SK-N-SH (cell line): ENCODE measurements at regions not wholly inside any gene's neighbourhood (a gene's known extent, or its start where the extent isn't known, plus 50 kb on each side); places are given as distances from the start of the nearest gene placed in this dataset.

Source experiments
- CTCF ChIA-PET: fragments of 300-600, 350-600 bp; formaldehyde crosslinking; extraction: SDS; loops from one replicate; lab custom pipeline; 2021; lab: Yijun Ruan, JAX
- POLR2A ChIA-PET: fragments of 350-600 bp; sonication (Branson Sonifier 250); formaldehyde crosslinking; extraction: SDS; loops from one replicate; lab custom pipeline; 2020; ENCODE audit warnings: antibody characterized with exemption, inconsistent platforms; lab: Yijun Ruan, JAX
- DNase-seq: peaks from one replicate; pipeline ENCODE4 v3.0.0; 2012
- H2AFZ ChIP-seq: fragments of 200-600 bp; sonication (generic); 2 replicates; pipeline ENCODE4 v1.8.1; 2016; ENCODE audit warnings: antibody characterized with exemption, mild to moderate bottlenecking, low read depth
- H3F3A ChIP-seq: fragments of 200-600 bp; sonication (generic); replicated peaks from 2 replicates; pipeline ENCODE3; 2016; ENCODE audit warnings: antibody characterized with exemption, mild to moderate bottlenecking; ENCODE audit not compliant: insufficient read depth
- H3K27ac ChIP-seq, 2 experiments: fragments of 200-500 bp in 1 of 2; fragments of 200-600 bp in 1 of 2; sonication (Bioruptor generic) in 1 of 2; sonication (generic), shearing (Covaris generic) in 1 of 2; 2 replicates each; pipeline versions ENCODE4 v1.5.1 to v1.6.1; 2014 to 2016; ENCODE audit warnings: low read depth in 2 of 2, inconsistent platforms in 1 of 2, low read length in 1 of 2, mild to moderate bottlenecking in 1 of 2, mixed read lengths in 1 of 2
- H3K27me3 ChIP-seq: fragments of 200-600 bp; sonication (generic), shearing (Covaris generic); 2 replicates; pipeline ENCODE4 v1.6.1; 2016; ENCODE audit warnings: mixed run types; ENCODE audit not compliant: insufficient read depth
- H3K36me3 ChIP-seq, 2 experiments: fragments of 200-500 bp in 1 of 2; fragments of 200-600 bp in 1 of 2; sonication (Bioruptor generic) in 1 of 2; sonication (generic) in 1 of 2; replicated peaks in 1 of 2; 2 replicates each; pipeline versions ENCODE3 to v1.5.1; 2014 to 2016; ENCODE audit warnings: low read length in 1 of 2, mild to moderate bottlenecking in 1 of 2; ENCODE audit not compliant: insufficient read depth in 2 of 2, control insufficient read depth in 1 of 2
- H3K4me1 ChIP-seq, 2 experiments: fragments of 200-500 bp in 1 of 2; fragments of 200-600 bp in 1 of 2; sonication (Bioruptor generic) in 1 of 2; sonication (generic), shearing (Covaris generic) in 1 of 2; 2 replicates each; pipeline versions ENCODE4 v1.5.1 to v1.6.1; 2014 to 2016; ENCODE audit warnings: low read depth in 1 of 2, low read length in 1 of 2, mixed run types in 1 of 2; ENCODE audit not compliant: insufficient read depth in 2 of 2, control insufficient read depth in 1 of 2
- H3K4me2 ChIP-seq: fragments of 200-600 bp; sonication (generic), shearing (Covaris generic); 2 replicates; pipeline ENCODE4 v1.6.1; 2017; ENCODE audit warnings: mixed run types
- H3K4me3 ChIP-seq, 2 experiments: fragments of 200-500 bp in 1 of 2; fragments of 200-600 bp in 1 of 2; sonication (Bioruptor generic) in 1 of 2; sonication (generic), shearing (Covaris generic) in 1 of 2; 2 replicates each; pipeline versions ENCODE4 v1.5.1 to v1.8.1; 2014 to 2016; ENCODE audit warnings: low read depth in 2 of 2, inconsistent platforms in 1 of 2, low read length in 1 of 2, mild to moderate bottlenecking in 1 of 2, mixed read lengths in 1 of 2, moderate library complexity in 1 of 2
- H3K79me2 ChIP-seq: fragments of 200-600 bp; sonication (generic); 2 replicates; pipeline ENCODE4 v1.8.1; 2017; ENCODE audit warnings: mild to moderate bottlenecking; ENCODE audit not compliant: insufficient read depth
- H3K9ac ChIP-seq: fragments of 200-600 bp; sonication (generic); 2 replicates; pipeline ENCODE4 v1.6.1; 2017; ENCODE audit warnings: mixed run types
- H3K9me2 ChIP-seq: fragments of 200-600 bp; sonication (generic); 2 replicates; pipeline ENCODE4 v1.6.1; 2017; ENCODE audit warnings: mixed run types
- H3K9me3 ChIP-seq: fragments of 200-600 bp; sonication (generic); 2 replicates; pipeline ENCODE4 v1.6.1; 2017; ENCODE audit warnings: mixed run types, mild to moderate bottlenecking, moderate library complexity
- H4K20me1 ChIP-seq: fragments of 200-600 bp; sonication (generic); 2 replicates; pipeline ENCODE4 v1.6.1; 2017; ENCODE audit warnings: mild to moderate bottlenecking, mixed run types; ENCODE audit not compliant: insufficient read depth
- CTCF ChIP-seq: fragments of 200-600 bp; sonication (generic); IDR thresholded peaks from 2 replicates; pipeline ENCODE4 v1.6.1; 2017; ENCODE audit warnings: antibody characterized with exemption, mild to moderate bottlenecking, moderate library complexity
- ELF1 ChIP-seq: IDR thresholded peaks from 2 replicates; pipeline ENCODE4 v1.4.0; 2012
- FOSL2 ChIP-seq: IDR thresholded peaks from 2 replicates; pipeline ENCODE4 v1.4.0; 2012; ENCODE audit warnings: low read depth, mild to moderate bottlenecking, moderate library complexity, borderline replicate concordance
- GABPA ChIP-seq: IDR thresholded peaks from 2 replicates; pipeline ENCODE4 v1.4.0; 2012; ENCODE audit warnings: low read depth, mild to moderate bottlenecking
- JUND ChIP-seq: IDR thresholded peaks from 2 replicates; pipeline ENCODE4 v1.4.0; 2012
- MAX ChIP-seq: IDR thresholded peaks from 2 replicates; pipeline ENCODE4 v1.4.0; 2012; ENCODE audit warnings: low read depth
- MEF2A ChIP-seq: IDR thresholded peaks from 2 replicates; pipeline ENCODE4 v1.4.0; 2012; ENCODE audit warnings: low read depth, borderline replicate concordance
- NFIC ChIP-seq: IDR thresholded peaks from 2 replicates; pipeline ENCODE4 v1.4.0; 2012; ENCODE audit warnings: borderline replicate concordance
- POLR2AphosphoS5 ChIP-seq: IDR thresholded peaks from 2 replicates; pipeline ENCODE4 v1.6.1; 2012; ENCODE audit warnings: low read depth, low read length
- REST ChIP-seq: IDR thresholded peaks from 2 replicates; pipeline ENCODE4 v1.6.1; 2012; ENCODE audit warnings: mild to moderate bottlenecking, low read depth, low read length, moderate library complexity
- TCF12 ChIP-seq: IDR thresholded peaks from 2 replicates; pipeline ENCODE4 v1.4.0; 2012
- USF1 ChIP-seq: IDR thresholded peaks from 2 replicates; pipeline ENCODE4 v1.4.0; 2012; ENCODE audit warnings: low read depth, borderline replicate concordance
- YY1 ChIP-seq: IDR thresholded peaks from 2 replicates; pipeline ENCODE4 v1.4.0; 2012; ENCODE audit warnings: low read depth, mild to moderate bottlenecking
- WGBS: methylation state at CpG from one replicate; pipeline ENCODE4 v1.1.6; 2017; ENCODE audit warnings: low lambda C conversion rate; 5-methylcytosine and 5-hydroxymethylcytosine counted together

DNA sequence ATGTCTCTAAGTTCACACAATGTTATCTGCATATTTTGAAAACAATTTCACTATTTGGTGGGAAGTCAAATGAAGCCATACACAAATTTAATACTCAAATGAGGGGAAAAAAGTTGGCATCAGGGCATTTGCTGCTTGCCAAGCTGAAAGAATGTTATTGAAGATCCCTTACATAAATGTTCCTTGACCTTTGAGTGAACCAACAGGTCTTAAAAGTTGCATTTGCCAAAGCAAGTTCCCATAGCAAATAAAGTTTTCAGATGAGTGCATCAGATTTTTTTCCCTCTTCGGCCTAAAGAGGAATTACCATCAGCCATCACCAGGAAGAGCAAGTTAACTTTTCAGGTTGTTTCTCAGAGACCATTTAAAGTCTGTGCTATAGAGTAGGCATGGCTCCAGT lies 115.9 kb downstream of the COX18 start:
- DNase-seq = no peak

More for the DNA sequence above, 115.9 kb downstream of the COX18 start:
- Histone ChIP-seq H3K9me2 (no peaks in the 10 kb centered on the region), H4K20me1 (no peaks in the 10 kb centered on the region), H3K27me3 (no peaks in the 10 kb centered on the region), H3F3A (peaks cover 17% of the 10 kb centered on the region), H3K9ac (no peak overlapping the region), H3K4me3 (no peak overlapping the region), H3K4me2 (no peak overlapping the region), H3K4me1 (no peaks in the 10 kb centered on the region; a peak in 1 of 4 replicates), H2AFZ (no peak overlapping the region), H3K79me2 (no peaks in the 10 kb centered on the region), H3K9me3 (no peaks in the 10 kb centered on the region), H3K36me3 (no peaks in the 10 kb centered on the region), H3K27ac (no peak overlapping the region)
- ChIA-PET CTCF (no interaction called here), POLR2A (no interaction called here)
- TF ChIP-seq MAX (no peak), REST (no peak), JUND (no peak), CTCF (no peak), NFIC (no peak), GABPA (no peak), TCF12 (no peak), USF1 (no peak), YY1 (no peak), POLR2AphosphoS5 (no peak), MEF2A (no peak), FOSL2 (no peak), ELF1 (no peak)
- 44% methylated on average over 1 of the region's 1 CpG for WGBS
